Posterior cingulate gyrus (tissue), 11 donors: ENCODE measurements at regions not wholly inside any gene's neighbourhood (a gene's known extent, or its start where the extent isn't known, plus 50 kb on each side); places are given as distances from the start of the nearest gene placed in this dataset.
"Not testable (repeated sequence)": the region's sequence is repeated elsewhere in the genome, so short reads cannot be mapped to it uniquely, and the experiment has no call there.

Source experiments
- DNase-seq, 10 donors: peaks; one replicate each; pipeline versions ENCODE4 v3.0.0 to v3.0.0-alpha.2; 2020 to 2021; ENCODE audit warnings: mixed read lengths in 3 of 10
- intact Hi-C: fragments of 100-400 bp; cut with DNase I; formaldehyde crosslinking; loops from one replicate; pipeline ENCODE4 v1.15.1; 2023

DNA sequence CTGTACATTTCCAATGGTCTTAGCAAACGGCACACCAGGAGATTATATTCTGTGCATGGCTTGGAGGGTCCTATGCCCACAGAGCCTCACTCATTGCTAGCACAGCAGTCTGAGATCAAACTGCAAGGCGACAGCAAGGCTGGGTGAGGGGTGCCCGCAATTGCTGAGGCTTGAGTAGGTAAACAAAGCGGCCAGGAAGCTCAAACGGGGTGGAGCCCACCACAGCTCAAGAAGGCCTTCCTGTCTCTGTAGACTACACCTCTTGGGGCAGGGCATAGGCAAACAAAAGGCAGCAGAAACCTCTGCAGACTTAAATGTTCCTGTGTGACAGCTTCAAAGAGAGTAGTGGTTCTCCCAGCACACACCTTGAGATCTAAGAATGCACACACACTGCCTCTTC is 91.3 kb downstream of the OR4A5 start:
- intact Hi-C loops, result not testable (repeated sequence)
- peak in 2 of 10 donors; percentile 26 to 37 for DNase-seq

DNA sequence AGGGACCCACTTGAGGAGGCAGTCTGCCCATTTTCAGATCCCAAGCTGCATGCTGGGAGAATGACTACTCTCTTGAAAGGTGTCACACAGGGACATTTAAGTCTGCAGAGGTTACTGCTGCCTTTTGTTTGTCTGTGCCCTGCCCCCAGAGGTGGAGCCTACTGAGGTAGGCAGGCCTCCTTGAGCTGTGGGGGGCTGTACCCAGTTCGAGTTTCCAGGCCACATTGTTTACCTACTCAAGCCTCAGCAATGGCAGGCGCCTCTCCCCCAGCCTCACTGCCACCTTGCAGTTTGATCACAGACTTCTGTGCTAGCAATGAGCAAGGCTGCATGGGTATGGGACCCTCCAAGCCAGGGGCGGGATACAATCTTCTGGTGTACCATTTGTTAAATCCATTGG is 126.0 kb downstream of the OR4A5 start:
- intact Hi-C loops, result no loop called here
- peak in 3 of 10 donors; percentile 16 to 43 (median 29) for DNase-seq

DNA sequence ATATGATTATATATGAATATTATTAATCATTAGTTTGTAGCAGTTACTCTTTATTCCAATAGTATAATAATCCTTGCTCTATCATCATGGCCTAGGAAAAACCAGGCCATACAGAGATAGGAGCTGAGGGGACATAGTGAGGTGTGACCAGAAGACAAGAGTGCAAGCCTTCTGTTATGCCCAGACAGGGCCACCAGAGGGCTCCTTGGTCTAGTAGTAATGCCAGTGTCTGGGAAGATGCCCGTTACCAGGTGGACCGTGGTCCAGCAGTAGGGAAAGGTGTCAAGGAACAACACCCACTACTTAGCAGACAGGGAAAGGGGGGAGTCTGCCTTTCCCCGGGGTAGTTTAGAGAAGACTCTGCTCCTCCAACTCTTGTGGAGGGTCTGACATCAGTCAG is 148.4 kb downstream of the OR4A5 start:
- intact Hi-C loops, DNase-seq: not testable (repeated sequence)
